A673 (cell line): ENCODE measurements at regions not wholly inside any gene's neighbourhood (a gene's known extent, or its start where the extent isn't known, plus 50 kb on each side); places are given as distances from the start of the nearest gene placed in this dataset.

ENCODE experiments used
- EZH2 ChIP-seq: fragments of 200-600 bp; sonication (generic); IDR thresholded peaks from 2 replicates; pipeline ENCODE4 v1.6.1; 2017; ENCODE audit warnings: borderline replicate concordance, low read depth, mild to moderate bottlenecking, mixed read lengths, antibody characterized with exemption, low read length; ENCODE audit not compliant: poor library complexity, severe bottlenecking
- TF ChIP-seq, protein P1 (sequence below): fragments of 300-800, 200-600 bp; sonication (generic); conservative IDR thresholded peaks from 2 replicates; pipeline ENCODE4 v1.5.1; 2017; ENCODE audit warnings: low read depth, mild to moderate bottlenecking, antibody characterized with exemption, low read length, moderate library complexity, mixed read lengths

DNA sequence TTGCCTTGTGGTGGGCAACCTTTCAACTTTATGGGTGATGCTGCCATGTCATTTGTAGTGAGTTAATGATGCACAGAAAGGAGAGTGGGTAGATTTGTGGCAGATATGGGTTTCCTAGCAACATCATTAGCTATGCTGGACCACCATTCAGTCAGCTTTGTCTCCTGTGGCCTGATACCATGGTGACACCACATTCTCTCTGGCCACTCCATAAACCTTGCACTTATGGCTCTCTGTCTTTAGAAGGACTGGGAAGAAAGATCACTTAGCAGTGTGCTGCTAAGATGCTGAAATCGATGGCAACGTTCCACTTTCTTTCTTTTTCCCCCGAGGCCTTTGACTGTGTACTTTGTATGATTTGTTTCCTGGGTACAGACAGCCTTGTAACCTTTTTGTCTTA, 95.0 kb upstream of the SOX3 start:
- TF ChIP-seq, protein P1, sequence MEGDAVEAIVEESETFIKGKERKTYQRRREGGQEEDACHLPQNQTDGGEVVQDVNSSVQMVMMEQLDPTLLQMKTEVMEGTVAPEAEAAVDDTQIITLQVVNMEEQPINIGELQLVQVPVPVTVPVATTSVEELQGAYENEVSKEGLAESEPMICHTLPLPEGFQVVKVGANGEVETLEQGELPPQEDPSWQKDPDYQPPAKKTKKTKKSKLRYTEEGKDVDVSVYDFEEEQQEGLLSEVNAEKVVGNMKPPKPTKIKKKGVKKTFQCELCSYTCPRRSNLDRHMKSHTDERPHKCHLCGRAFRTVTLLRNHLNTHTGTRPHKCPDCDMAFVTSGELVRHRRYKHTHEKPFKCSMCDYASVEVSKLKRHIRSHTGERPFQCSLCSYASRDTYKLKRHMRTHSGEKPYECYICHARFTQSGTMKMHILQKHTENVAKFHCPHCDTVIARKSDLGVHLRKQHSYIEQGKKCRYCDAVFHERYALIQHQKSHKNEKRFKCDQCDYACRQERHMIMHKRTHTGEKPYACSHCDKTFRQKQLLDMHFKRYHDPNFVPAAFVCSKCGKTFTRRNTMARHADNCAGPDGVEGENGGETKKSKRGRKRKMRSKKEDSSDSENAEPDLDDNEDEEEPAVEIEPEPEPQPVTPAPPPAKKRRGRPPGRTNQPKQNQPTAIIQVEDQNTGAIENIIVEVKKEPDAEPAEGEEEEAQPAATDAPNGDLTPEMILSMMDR = no peak
- TF ChIP-seq EZH2 = no peak
